SK-N-MC (cell line): ENCODE measurements at regions not wholly inside any gene's neighbourhood (a gene's known extent, or its start where the extent isn't known, plus 50 kb on each side); places are given as distances from the start of the nearest gene placed in this dataset.

Experiments
- DNase-seq: peaks from one replicate; pipeline ENCODE4 v3.0.0-alpha.2; 2011; ENCODE audit warnings: low read depth, low spot score
- H3K27ac ChIP-seq: fragments of 200-600 bp; sonication (generic); 2 replicates; pipeline ENCODE4 v1.5.1; 2016; ENCODE audit warnings: mixed run types
- H3K36me3 ChIP-seq: fragments of 200-600 bp; sonication (generic); 2 replicates; pipeline ENCODE4 v1.6.1; 2017; ENCODE audit warnings: antibody characterized with exemption, low read length, mixed read lengths; ENCODE audit not compliant: insufficient read depth
- H3K4me3 ChIP-seq: fragments of 200-600 bp; sonication (generic); 2 replicates; pipeline ENCODE4 v1.5.1; 2016
- H3K9ac ChIP-seq: fragments of 200-600 bp; sonication (generic); 2 replicates; pipeline ENCODE4 v1.8.0; 2017; ENCODE audit warnings: mixed run types, mixed read lengths; ENCODE audit not compliant: insufficient read length
- H3K9me3 ChIP-seq: fragments of 200-600 bp; sonication (generic); 2 replicates; pipeline ENCODE4 v1.6.1; 2017; ENCODE audit warnings: low read depth, mild to moderate bottlenecking, antibody characterized with exemption, low read length, moderate library complexity, mixed read lengths
- EZH2 ChIP-seq: fragments of 200-600 bp; sonication (generic); IDR thresholded peaks from one replicate; pipeline ENCODE4 v1.6.1; 2017; ENCODE audit warnings: antibody characterized with exemption
- FOXP2 ChIP-seq: optimal IDR thresholded peaks from 2 replicates; pipeline ENCODE3; 2011; ENCODE audit warnings: mild to moderate bottlenecking, moderate library complexity; ENCODE audit not compliant: insufficient read depth; ENCODE audit errors: extremely low read length, control extremely low read depth
- POLR2AphosphoS5 ChIP-seq: IDR thresholded peaks from 2 replicates; pipeline ENCODE4 v1.6.1; 2012; ENCODE audit warnings: mild to moderate bottlenecking, low read depth, low read length, borderline replicate concordance

DNA sequence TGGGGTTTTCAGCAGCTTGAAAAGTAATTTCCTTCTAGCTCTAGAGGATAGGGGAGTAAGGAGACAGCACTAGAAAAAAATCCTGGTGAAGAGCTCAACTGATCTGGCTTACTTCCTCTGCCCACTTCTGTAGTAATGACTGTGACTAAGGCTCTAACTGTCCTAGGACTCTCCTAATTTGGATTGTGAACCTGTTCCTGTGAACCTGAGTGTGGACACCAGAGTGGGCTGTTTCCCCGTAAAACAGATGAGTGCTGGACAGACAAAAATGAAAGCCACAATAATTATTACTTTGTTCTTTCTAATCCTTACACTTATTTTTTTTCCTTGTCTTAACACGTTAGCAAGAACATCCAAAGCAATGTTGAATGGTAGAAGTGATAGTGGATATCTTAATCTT lies 154.1 kb downstream of the AASDHPPT start:
- no peak overlapping the region for H3K4me3 ChIP-seq
- H3K9me3 ChIP-seq: no peaks in the 10 kb centered on the region
- no peak for TF ChIP-seq POLR2AphosphoS5
- no peak for DNase-seq
- H3K27ac ChIP-seq: no peak overlapping the region
- no peaks in the 10 kb centered on the region for H3K36me3 ChIP-seq
- H3K9ac ChIP-seq: no peak overlapping the region

DNA sequence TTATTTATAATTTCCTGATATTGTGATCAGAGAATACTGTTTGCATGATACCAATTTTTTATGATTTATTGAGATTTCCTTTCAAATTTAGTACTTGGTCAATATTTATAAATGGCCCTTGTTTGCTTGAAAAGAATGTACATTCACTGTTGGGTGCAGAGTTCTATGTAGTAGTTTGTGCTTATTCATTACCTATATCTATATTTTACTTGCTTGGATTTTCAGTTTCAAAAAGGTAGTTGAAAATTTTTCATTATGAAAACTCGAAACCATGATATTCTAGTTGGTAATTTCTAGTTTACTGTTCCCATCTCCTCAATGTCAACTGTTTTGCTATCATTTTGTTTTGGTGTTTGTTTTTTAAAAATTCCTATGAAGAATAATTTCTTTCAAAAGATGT lies 155.7 kb downstream of the AASDHPPT start:
- Histone ChIP-seq H3K9ac (no peak overlapping the region), H3K27ac (no peak overlapping the region), H3K36me3 (no peaks in the 10 kb centered on the region), H3K9me3 (no peaks in the 10 kb centered on the region), H3K4me3 (no peak overlapping the region)
- DNase-seq: no peak
- TF ChIP-seq POLR2AphosphoS5 (no peak), EZH2 (no peak), FOXP2 (no peak)

DNA sequence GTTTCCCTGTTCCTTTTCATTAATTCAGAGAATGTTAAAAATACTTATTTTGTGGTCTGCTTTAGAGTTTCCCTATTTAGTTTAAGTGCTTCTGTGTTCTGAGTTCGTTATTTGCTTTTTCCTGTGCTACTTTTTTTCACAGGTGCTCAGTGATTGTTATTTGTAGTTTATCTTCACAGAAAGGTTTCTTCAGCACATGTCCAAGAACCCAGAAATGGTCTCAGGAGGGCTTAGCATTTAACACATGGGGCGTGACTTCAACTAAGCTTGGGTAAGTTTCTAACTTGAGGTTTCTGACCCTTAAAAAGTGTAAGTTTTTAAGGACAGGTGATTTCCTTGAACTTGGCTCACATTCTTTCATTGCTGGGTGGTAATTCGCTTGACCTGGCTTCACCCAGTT lies 157.3 kb downstream of the AASDHPPT start:
- H3K4me3 ChIP-seq: no peak overlapping the region
- H3K36me3 ChIP-seq: no peaks in the 10 kb centered on the region
- no peak overlapping the region for H3K9ac ChIP-seq
- H3K27ac ChIP-seq: no peak overlapping the region
- DNase-seq: no peak
- TF ChIP-seq POLR2AphosphoS5 (no peak), EZH2 (no peak), FOXP2 (no peak)
- no peaks in the 10 kb centered on the region for H3K9me3 ChIP-seq

DNA sequence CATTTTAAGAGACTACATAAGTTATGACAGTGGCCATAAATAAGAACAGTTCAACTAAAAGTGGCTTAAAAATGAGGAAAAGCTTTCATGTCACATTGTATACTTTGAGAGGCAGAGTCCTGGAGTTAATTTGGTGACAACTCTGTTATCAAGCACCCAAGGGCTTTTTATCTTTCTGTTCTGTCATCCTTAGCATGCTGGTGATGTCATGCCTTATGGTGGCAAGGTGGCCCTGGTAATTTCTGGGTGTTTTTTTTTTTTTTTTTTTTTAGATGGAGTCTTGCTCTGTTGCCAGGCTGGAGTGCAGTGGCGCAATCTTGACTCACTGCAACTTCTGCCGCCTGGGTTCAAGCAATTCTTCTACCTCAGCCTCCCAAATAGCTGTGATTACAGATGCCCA lies 158.8 kb downstream of the AASDHPPT start:
- Histone ChIP-seq H3K4me3 (no peak overlapping the region), H3K9ac (no peak overlapping the region)
- TF ChIP-seq EZH2: no peak
- no peak for TF ChIP-seq POLR2AphosphoS5
- TF ChIP-seq FOXP2: no peak

DNA sequence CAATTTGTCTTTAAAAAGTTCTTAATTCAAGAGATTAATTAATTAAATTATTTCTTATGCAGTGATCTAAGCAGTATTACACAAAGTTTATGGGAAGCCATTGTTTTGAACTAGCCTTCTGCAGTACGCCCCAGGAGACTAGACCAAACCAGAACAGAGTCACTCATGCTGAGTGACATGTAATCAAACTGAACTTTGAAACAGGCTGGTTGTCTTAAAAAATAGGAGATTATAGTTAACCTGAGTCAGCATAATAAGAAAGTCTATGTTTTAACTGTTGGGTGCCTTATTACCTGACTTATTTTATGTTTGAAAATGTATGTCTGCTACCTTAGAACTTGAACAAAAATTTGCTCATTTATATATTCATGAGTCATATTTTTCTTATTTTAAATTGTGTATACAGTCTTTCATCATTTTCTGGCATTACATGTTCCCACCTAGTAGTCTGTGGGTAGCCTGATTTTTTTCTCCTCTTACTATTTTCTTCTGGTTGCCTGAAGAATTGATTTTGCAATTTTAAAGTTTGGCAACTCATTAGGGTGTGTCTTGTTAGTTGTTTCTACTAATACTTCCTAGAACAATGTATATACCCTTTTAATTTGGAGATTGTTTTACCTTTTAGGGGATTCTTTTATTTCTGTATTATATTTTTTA lies 161.4 kb downstream of the AASDHPPT start:
- Histone ChIP-seq H3K27ac (no peak overlapping the region), H3K4me3 (no peak overlapping the region), H3K9me3 (no peaks in the 10 kb centered on the region), H3K9ac (no peak overlapping the region), H3K36me3 (no peaks in the 10 kb centered on the region)
- no peak for DNase-seq
- TF ChIP-seq EZH2 (no peak), POLR2AphosphoS5 (no peak)

More for the DNA sequence above, 158.8 kb downstream of the AASDHPPT start:
- H3K27ac ChIP-seq: no peak overlapping the region
- H3K36me3 ChIP-seq: no peaks in the 10 kb centered on the region
- H3K9me3 ChIP-seq: no peaks in the 10 kb centered on the region
- DNase-seq: no peak

DNA sequence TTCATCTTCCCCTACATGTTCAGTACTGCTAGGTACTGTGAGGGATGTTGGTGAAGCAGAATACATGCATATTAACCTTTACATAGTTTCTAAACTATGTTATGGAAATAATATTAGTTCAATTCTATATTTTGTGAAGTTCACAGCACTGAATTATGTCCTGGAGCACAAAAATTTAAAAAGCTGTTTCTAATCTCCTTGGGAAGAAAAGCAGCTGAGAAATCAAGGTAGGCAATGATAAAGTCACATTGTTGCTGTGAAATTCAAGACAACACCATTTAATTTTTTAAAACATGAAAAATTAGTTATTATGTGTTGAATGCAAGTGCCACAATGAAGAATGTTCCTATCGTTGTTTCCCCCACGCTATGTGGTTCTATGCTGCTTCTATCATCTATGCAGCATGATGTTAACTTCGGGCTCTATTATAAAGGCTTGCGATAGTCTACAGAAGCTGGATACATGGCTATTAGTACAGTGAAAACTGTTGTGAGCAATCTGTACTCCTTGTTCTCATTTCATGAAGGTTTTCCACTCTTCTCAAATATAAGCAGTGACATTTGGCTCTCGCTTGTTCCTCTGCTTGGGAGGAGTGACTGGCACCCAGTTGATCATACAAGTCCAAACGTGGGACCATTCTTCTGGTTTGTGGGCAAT lies 164.3 kb downstream of the AASDHPPT start:
- Histone ChIP-seq H3K9ac (no peak overlapping the region), H3K4me3 (no peak overlapping the region), H3K36me3 (no peaks in the 10 kb centered on the region), H3K9me3 (no peaks in the 10 kb centered on the region), H3K27ac (no peak overlapping the region)
- no peak for DNase-seq
- TF ChIP-seq POLR2AphosphoS5 (no peak), EZH2 (no peak)

DNA sequence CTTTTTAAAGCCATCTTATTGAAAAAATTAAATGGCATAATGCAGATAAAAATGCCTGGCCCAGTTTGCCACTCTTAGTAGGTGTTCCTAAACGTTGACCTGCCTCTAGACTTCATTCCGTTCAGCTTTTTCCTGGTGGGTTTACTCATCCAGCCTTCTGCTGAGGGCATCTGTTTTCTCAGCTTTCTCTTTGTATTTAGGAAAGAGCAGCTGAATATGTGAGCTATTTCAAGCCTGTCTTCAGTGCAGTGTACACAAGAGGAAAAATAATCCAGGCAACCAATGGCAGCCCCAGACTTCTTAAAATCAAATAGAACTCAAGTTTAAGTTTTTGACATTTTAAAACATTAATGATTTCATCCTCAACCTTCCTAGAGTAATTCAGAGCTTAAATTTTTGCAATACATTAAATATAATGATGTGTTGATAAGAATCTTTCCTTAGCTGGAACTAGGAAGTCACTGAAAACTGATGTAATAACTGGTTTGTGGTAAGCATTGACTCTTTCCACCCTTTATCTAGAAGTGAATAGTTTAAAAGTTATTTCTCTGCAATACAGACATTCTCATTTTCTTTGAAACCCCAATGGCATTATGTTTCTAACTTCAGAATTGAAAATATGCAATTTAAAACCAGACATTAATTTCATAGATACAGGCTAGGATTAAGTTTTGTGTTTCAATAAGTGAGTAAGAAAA lies 165.4 kb downstream of the AASDHPPT start:
- Histone ChIP-seq H3K9me3 (no peaks in the 10 kb centered on the region), H3K27ac (no peak overlapping the region), H3K9ac (no peak overlapping the region), H3K36me3 (no peaks in the 10 kb centered on the region), H3K4me3 (no peak overlapping the region)
- DNase-seq: no peak
- TF ChIP-seq FOXP2 (no peak), EZH2 (no peak), POLR2AphosphoS5 (no peak)

DNA sequence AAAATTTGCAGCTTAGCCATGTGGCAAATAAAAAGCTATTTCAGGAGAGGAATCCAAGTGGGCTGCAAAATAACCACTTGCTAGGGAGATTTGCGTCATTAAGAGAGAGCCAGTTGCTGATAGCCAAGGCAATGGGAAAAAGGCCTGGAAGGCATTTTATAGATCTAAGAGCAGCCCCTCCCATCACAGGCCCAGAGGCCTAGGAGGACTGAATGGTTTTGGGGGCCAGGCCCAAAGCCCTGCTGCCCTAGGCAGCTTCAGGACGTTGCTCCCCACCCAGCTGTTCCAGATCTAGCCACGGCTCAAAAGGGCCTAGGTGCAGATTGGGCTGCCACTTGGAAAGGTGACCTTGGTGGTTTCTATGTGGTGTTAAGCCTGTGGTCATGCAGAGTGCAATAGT lies 169.0 kb downstream of the AASDHPPT start:
- TF ChIP-seq FOXP2 (no peak), POLR2AphosphoS5 (no peak), EZH2 (no peak)
- H3K9ac ChIP-seq: no peak overlapping the region

DNA sequence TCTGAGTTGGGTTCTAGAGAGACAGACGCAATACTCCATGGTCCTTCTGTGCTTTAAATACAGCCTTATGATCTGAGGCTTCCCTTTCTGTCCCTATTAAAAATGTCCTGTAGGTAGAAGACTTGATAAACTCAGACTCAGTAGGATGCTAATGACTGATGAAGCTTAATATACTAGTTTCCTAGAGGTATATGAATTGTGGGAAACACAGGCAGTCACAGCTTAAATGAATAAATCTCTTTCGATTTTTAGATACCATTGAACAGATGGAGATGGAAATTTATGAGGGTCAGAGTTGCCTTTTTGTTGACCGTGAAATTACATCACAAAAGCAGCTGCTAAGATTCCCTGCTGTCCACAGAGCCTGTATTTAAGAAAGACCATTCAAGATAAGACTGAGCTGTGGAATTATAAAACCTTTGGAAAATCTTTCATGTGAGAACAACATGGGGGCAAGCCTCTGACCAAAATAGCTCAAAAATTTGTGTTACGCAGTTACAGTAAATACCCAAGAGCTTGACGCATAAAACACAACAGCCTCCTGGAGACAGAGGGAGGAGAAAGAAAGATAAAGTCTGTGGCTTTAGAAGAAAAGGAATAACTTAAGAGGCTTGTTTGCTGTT lies 172.3 kb downstream of the AASDHPPT start:
- no peaks in the 10 kb centered on the region for H3K36me3 ChIP-seq
- H3K9me3 ChIP-seq: no peaks in the 10 kb centered on the region
- DNase-seq: no peak
- no peak overlapping the region for H3K27ac ChIP-seq
- no peak overlapping the region for H3K9ac ChIP-seq
- no peak overlapping the region for H3K4me3 ChIP-seq
- TF ChIP-seq POLR2AphosphoS5: no peak
- TF ChIP-seq FOXP2: no peak
- no peak for TF ChIP-seq EZH2

More for the DNA sequence above, 169.0 kb downstream of the AASDHPPT start:
- Histone ChIP-seq H3K36me3 (no peaks in the 10 kb centered on the region), H3K9me3 (no peaks in the 10 kb centered on the region), H3K27ac (no peak overlapping the region), H3K4me3 (no peak overlapping the region)
- no peak for DNase-seq
